SU-DHL-6 (cell line): ENCODE measurements at regions not wholly inside any gene's neighbourhood (a gene's known extent, or its start where the extent isn't known, plus 50 kb on each side); places are given as distances from the start of the nearest gene placed in this dataset.

ENCODE experiments used
- H2AFZ ChIP-seq: fragments of 200-600 bp; sonication (generic); 2 replicates; pipeline ENCODE4 v1.6.1; 2014; ENCODE audit warnings: low read depth, mild to moderate bottlenecking, moderate library complexity, mixed read lengths, antibody characterized with exemption, low read length; ENCODE audit not compliant: severe bottlenecking
- H3F3A ChIP-seq: fragments of 200-600 bp; shearing (Covaris generic); 2 replicates; pipeline ENCODE4 v1.6.0; 2016; ENCODE audit warnings: antibody characterized with exemption, mild to moderate bottlenecking; ENCODE audit not compliant: insufficient read depth
- H3K27ac ChIP-seq: fragments of 200-600 bp; sonication (generic); 2 replicates; pipeline ENCODE4 v1.5.1; 2016; ENCODE audit warnings: low read depth, mild to moderate bottlenecking, low read length, moderate library complexity, mixed read lengths
- H3K27me3 ChIP-seq: fragments of 200-600 bp; sonication (generic), shearing (Covaris generic); 2 replicates; pipeline ENCODE4 v1.6.0; 2014; ENCODE audit warnings: mild to moderate bottlenecking, low read length
- H3K36me3 ChIP-seq: fragments of 200-600 bp; sonication (generic); 2 replicates; pipeline ENCODE4 v1.6.1; 2014; ENCODE audit warnings: mild to moderate bottlenecking, low read length, mixed read lengths
- H3K4me2 ChIP-seq: fragments of 300-600, 200-600 bp; shearing (Covaris generic), sonication (generic); 2 replicates; pipeline ENCODE4 v1.6.0; 2014; ENCODE audit warnings: low read length, low read depth, mild to moderate bottlenecking; ENCODE audit not compliant: poor library complexity, severe bottlenecking
- H3K4me3 ChIP-seq: fragments of 200-600 bp; sonication (generic); 2 replicates; pipeline ENCODE4 v1.5.1; 2014; ENCODE audit warnings: antibody characterized with exemption, low read length, mild to moderate bottlenecking, mixed read lengths; ENCODE audit not compliant: insufficient read depth, poor library complexity, severe bottlenecking
- H3K79me2 ChIP-seq: fragments of 200-600 bp; sonication (generic); 2 replicates; pipeline ENCODE4 v1.6.1; 2014; ENCODE audit warnings: mild to moderate bottlenecking, low read length, moderate library complexity; ENCODE audit not compliant: insufficient read depth
- H3K9ac ChIP-seq: fragments of 200-600 bp; sonication (generic); 2 replicates; pipeline ENCODE4 v1.7.0; 2014; ENCODE audit warnings: mild to moderate bottlenecking, low read length
- H3K9me2 ChIP-seq: fragments of 200-600 bp; sonication (generic); replicated peaks from 2 replicates; pipeline ENCODE4 v1.6.1; 2014; ENCODE audit warnings: low read length; ENCODE audit not compliant: insufficient read depth
- H3K9me3 ChIP-seq: fragments of 200-600 bp; sonication (generic); 2 replicates; pipeline ENCODE4 v1.6.1; 2014; ENCODE audit warnings: low read length, mixed read lengths; ENCODE audit not compliant: insufficient read depth
- H4K20me1 ChIP-seq: fragments of 200-600 bp; sonication (generic); 2 replicates; pipeline ENCODE4 v1.6.1; 2014; ENCODE audit warnings: low read depth, mild to moderate bottlenecking, antibody characterized with exemption, low read length, moderate library complexity, mixed read lengths
- EZH2phosphoT487 ChIP-seq: fragments of 200-600 bp; sonication (generic), shearing (Covaris generic); conservative IDR thresholded peaks from 2 replicates; pipeline ENCODE4 v1.6.1; 2018; ENCODE audit warnings: mild to moderate bottlenecking, antibody characterized with exemption, low read length, moderate library complexity, mixed read lengths
- TF ChIP-seq, protein P1 (sequence below): fragments of 200-600 bp; sonication (generic); IDR thresholded peaks from one replicate; pipeline ENCODE4 v1.5.1; 2017; ENCODE audit warnings: antibody characterized with exemption, mild to moderate bottlenecking, low read length, moderate library complexity; ENCODE audit not compliant: insufficient read depth, poor library complexity, severe bottlenecking

- Histone ChIP-seq H4K20me1 (no peaks in the 10 kb centered on the region), H3K27me3 (no peaks in the 10 kb centered on the region), H3K9ac (no peak overlapping the region), H3K79me2 (no peaks in the 10 kb centered on the region), H3K36me3 (no peaks in the 10 kb centered on the region), H2AFZ (peak overlapping the region; percentile 15), H3K9me2 (no peaks in the 10 kb centered on the region), H3K9me3 (no peaks in the 10 kb centered on the region), H3F3A (no peaks in the 10 kb centered on the region), H3K4me2 (no peak overlapping the region), H3K27ac (no peak overlapping the region), H3K4me3 (no peak overlapping the region)
- TF ChIP-seq, protein P1, sequence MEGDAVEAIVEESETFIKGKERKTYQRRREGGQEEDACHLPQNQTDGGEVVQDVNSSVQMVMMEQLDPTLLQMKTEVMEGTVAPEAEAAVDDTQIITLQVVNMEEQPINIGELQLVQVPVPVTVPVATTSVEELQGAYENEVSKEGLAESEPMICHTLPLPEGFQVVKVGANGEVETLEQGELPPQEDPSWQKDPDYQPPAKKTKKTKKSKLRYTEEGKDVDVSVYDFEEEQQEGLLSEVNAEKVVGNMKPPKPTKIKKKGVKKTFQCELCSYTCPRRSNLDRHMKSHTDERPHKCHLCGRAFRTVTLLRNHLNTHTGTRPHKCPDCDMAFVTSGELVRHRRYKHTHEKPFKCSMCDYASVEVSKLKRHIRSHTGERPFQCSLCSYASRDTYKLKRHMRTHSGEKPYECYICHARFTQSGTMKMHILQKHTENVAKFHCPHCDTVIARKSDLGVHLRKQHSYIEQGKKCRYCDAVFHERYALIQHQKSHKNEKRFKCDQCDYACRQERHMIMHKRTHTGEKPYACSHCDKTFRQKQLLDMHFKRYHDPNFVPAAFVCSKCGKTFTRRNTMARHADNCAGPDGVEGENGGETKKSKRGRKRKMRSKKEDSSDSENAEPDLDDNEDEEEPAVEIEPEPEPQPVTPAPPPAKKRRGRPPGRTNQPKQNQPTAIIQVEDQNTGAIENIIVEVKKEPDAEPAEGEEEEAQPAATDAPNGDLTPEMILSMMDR = no peak
- no peak for TF ChIP-seq EZH2phosphoT487
These were observed 183.1 kb upstream of the MC4R start for GRCh38 chr18:60555625-60556024.

DNA sequence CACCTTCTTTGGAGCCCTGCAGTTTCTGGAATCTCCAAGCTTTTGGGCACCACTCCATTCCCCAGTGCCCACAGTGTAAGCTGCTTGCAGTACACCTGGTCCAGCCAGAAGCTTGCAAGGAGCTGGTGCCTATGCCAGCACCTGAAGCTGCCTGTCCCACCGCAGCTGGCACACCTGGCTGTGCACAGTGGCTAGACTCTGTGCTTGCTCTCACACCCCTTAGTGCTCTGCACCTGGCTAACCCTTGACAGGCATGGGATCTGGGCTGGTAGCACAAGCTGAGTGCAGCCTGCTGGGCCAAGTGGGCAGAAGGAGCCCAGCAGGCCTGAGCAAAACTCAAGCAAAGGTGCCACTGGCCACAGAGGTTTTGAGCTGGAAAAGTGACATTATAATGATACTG lies 183.8 kb upstream of the MC4R start:
- no peaks in the 10 kb centered on the region for H3K9me2 ChIP-seq
- no peak overlapping the region for H3K4me3 ChIP-seq
- no peaks in the 10 kb centered on the region for H3K36me3 ChIP-seq
- no peaks in the 10 kb centered on the region for H3K27me3 ChIP-seq
- no peak overlapping the region for H3K4me2 ChIP-seq
- no peak overlapping the region for H2AFZ ChIP-seq
- no peaks in the 10 kb centered on the region for H3F3A ChIP-seq
- no peak overlapping the region for H3K9ac ChIP-seq
- H3K27ac ChIP-seq = no peak overlapping the region
- H3K9me3 ChIP-seq = no peaks in the 10 kb centered on the region
- H4K20me1 ChIP-seq = no peaks in the 10 kb centered on the region
- no peaks in the 10 kb centered on the region for H3K79me2 ChIP-seq
- TF ChIP-seq, protein P1 = no peak
- no peak for TF ChIP-seq EZH2phosphoT487

GRCh38 chr18:60560071-60560470 lies 187.5 kb upstream of the MC4R start:
- Histone ChIP-seq H3K27ac (no peak overlapping the region), H3K9ac (no peak overlapping the region), H3F3A (no peaks in the 10 kb centered on the region), H3K4me2 (no peak overlapping the region), H3K27me3 (no peaks in the 10 kb centered on the region), H3K36me3 (no peaks in the 10 kb centered on the region), H3K79me2 (no peaks in the 10 kb centered on the region), H3K4me3 (no peak overlapping the region), H4K20me1 (no peaks in the 10 kb centered on the region), H3K9me2 (no peaks in the 10 kb centered on the region), H2AFZ (no peak overlapping the region), H3K9me3 (no peaks in the 10 kb centered on the region)
- TF ChIP-seq EZH2phosphoT487 = no peak
- TF ChIP-seq, protein P1 = no peak

- Histone ChIP-seq H3K9me2 (no peaks in the 10 kb centered on the region), H3K9ac (no peak overlapping the region), H2AFZ (no peak overlapping the region), H3K27me3 (no peaks in the 10 kb centered on the region), H4K20me1 (no peaks in the 10 kb centered on the region), H3K79me2 (no peaks in the 10 kb centered on the region), H3K27ac (no peak overlapping the region), H3F3A (no peaks in the 10 kb centered on the region), H3K36me3 (no peaks in the 10 kb centered on the region), H3K9me3 (no peaks in the 10 kb centered on the region), H3K4me2 (no peak overlapping the region), H3K4me3 (no peak overlapping the region)
- TF ChIP-seq, protein P1 = no peak
- no peak for TF ChIP-seq EZH2phosphoT487
These were observed 190.5 kb upstream of the MC4R start for GRCh38 chr18:60563082-60563481.
